Stimulated activated CD8-positive, alpha-beta memory T cell treated with anti-CD3 and anti-CD28 coated beads, Interleukin-2, amount 100 ng/mL, for 48 hours (primary cell): ENCODE measurements at regions not wholly inside any gene's neighbourhood (a gene's known extent, or its start where the extent isn't known, plus 50 kb on each side); places are given as distances from the start of the nearest gene placed in this dataset.

ENCODE experiments used
- DNase-seq, 2 donors: peaks; one replicate each; pipeline ENCODE4 v3.0.0-alpha.2; 2020; ENCODE audit warnings: low read depth in 2 of 2

DNA sequence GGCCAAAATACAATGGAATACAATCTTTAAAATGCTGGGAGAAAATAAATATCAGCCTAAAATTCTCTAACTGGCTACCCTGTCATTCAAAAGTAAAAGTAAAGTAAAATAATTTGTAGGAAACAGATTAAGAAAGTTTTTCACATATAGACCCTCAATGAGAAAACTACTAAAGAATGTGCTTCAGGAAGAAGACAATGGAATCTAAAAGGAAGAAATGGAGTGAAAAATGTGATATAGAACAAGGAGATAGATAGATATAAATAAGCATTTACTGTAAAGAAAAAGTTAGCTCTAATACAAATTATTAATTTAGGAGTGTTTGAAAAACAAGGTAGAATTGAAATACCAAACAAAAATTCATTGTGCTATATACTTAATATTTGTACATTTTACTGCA lies 368.6 kb upstream of the MPDZ start:
- no peak for DNase-seq

DNA sequence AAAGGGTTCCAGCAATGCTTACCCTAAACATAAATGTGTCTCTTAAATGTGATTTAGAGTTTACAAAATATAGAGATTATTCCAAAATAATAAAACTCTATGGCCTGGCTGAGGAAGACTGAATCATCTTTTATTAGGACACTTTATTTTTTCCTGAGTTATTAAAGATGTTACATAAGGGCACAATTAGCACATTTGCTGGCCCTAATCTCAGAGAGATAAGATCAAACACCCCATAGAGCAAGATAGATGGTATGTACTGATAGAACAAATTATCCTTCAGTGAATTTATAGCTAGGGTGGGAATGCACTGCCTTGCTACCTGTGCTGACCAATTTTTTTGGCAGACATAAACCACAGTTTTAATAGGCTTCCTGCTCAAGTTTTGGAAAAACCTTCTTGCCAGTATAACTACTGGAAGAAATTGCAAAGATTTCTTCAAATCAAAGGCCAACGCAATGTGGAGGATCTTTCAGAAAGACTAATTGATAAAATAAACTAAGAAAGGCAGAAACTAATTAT lies 367.1 kb upstream of the MPDZ start:
- no peak for DNase-seq

DNA sequence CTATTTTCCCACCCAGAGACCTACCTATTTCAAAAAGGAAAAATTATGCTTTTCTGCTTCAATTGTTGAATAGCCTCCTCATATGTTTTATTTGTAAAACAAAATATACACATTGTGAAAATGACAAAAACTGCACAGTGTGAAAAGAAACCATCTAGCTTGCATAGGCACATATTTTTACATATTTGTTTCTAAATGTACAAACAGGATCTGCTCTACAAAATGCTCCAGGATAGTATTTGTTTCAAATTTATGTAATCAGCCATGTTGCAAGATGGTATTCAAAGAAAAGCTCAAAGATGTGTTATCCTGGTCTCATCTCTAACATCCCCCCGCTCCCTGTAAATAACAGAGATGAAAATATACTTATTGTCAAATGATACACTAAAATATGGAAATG lies 366.1 kb upstream of the MPDZ start:
- DNase-seq = no peak

DNA sequence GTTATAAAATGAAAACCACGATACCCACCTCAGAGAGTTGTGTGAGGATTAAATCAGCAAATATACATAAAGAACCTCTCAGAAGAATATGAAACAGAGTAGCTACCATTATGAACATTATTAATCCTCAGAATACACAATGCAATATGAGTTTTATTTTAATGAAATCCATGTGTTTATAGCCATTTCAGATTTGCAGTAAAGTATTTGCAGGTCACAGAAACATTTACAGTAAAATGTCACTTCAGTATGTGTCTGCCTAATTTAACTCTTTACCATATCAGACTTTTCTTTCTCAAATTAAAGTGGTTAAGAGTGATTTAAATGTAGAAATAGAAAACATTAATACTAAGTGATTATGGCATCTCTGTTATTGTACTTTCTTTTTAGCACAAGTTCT lies 365.2 kb upstream of the MPDZ start:
- no peak for DNase-seq

DNA sequence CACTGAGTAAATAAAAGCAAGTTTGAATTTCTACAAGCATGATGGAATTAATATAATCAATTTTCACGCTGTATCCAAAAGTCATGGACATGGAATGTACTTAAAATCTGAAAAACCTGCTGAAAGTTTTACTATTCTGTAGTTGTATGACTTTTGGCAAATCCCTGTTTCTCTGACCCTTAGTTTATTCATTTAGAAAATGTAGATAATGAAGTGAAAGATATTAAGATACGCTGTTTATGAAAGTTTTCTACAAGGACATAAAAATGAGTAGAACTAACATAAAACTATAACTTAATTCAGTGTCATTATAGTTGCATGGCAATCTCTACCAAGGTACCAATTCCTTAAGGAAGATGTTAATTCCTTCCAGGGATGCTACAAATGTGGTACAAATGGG lies 363.2 kb upstream of the MPDZ start:
- no peak for DNase-seq

DNA sequence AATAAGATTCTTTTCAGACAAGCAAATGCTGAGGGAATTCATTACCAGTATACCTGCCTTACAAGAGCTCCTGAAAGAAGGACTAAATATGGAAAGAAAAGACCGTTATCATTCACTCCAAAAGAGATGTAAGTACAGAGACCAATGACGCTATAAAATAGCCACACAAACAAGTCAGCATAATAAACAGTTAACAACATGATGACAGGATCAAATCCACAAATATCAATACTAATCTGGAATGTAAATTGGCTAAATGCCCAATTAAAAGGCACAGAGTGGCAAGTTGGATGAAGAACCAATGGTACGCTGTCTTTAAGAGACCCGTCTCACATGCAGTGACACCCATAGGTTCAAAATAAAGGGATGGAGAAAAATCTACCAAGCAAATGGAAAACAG lies 349.6 kb upstream of the MPDZ start:
- no peak for DNase-seq

DNA sequence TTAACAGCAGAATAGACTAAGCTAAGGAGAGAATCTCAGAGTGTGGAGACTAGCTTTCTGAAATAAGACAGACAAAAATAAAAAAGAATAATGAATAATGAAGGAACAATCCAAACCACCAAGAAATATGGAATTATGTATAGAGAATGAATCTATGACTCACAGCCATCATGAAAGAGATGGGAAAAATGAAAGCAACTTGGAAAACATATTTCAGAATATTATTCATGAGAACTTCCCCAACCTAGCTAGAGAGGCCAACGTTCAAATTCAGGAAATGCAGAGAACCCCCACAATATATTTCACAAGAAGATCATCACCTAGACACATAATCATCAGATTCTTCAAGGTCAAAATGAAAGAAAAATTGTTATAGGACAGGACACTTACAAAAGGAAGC lies 349.0 kb upstream of the MPDZ start:
- no peak for DNase-seq

DNA sequence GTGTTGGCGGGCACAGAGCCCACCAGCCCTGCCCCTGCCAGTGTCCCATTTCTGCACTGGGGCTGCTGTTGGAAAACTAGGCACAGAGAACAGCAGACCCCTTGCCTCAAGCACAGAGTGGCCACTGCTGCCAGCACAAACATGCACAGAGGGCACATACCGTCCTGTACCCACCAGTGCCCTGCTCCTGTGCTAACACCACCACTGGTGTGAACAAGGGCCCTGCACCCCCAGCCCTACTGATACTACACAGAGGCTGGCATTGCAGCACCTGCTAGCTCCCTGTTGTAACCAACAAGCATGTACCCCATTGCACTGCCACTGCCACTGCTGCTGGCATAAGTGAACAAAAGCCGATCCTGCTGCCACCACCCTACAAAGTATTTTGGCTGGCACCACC lies 348.0 kb upstream of the MPDZ start:
- no peak for DNase-seq

DNA sequence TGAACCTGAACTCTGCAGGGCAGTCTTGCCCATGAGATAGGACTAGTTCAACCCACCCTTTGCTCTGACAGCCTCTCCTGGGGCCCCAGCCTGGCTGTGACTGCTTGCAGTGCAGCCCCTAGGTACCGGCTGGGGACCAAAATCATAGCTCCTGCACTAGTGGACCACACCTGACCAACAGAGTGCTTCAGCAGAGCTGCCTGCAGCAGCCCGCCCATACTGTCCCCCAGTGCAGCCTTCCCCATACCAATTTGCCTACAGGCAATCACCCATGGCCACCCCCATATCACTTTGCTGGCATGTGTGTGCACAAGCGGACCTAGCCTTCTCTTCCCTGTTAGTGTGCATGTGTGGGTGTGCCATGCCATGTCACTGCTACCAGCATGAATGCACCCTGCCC lies 347.6 kb upstream of the MPDZ start:
- DNase-seq = no peak

DNA sequence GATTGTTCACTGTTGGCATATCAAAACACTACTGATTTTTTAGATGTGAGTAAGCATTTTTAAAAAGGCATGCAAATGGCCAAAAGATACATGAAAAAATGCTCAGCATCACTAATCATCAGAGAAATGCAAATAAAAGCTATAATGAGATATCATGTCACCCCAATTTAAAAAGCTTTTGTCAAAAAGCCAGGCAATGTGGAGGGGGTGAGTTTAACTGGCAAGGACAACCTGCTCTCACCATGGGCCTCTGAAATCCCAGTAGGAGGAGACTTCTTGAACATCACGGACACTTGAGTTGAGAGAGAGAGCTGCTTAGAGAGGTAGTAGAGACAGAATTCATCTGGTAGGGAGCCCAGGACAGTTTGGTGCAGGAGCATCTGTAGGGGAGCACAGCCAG lies 347.1 kb upstream of the MPDZ start:
- DNase-seq = no peak

DNA sequence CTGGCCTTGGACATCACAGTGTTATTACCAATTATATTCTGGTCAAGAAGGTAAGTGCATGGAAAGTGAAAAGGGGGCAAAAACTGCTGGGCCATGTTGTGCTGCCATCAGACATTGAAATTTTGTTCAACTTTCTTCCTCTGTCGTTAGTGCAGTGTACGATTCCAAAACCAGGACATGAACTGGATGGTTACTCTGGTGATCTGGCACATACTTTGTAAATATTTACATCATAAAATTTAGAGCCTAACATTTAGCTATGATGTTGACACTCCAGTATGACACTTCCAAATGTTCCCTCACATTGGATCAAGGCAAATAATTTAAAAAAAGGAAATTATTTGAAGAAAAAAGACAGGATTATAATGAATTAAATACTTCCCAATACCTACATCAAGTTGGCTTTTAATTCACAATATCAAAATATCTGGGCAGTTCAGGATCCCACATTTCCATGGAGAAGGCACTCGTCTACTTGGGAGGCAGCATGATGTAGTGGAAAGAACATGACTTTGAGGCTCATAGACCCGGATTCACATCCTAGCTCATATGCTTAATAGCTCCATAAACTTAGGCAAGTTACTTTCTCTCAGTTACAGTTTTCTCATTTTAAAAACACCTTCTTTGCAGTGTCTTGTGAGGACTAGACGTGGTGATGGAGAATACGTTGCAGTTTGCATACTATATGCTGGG lies 342.5 kb upstream of the MPDZ start:
- DNase-seq = no peak

DNA sequence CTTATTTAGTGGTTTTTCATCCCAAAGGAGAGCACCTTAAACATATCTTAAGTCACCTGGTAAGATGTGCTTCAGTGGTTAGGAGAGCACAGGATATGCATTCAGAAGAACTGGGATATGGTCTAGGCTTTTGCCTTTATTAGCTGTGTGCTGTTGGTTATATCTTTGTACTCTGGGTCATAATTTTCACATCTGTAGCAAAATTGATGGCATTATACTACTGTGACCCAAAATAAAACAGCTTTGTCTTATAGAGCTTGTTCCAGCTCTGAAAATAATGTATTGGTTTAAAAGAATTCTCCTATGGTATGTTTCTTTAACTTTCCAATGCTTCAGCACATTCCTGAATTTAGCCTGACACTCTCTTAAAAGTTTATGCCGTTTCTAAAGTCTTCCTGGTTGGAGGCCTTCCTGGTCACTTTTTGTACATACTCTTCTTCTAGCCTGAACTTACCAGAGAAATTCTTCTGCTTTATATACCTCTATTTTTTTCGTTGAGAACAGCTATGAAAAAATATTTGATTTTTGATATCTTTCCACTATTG lies 337.1 kb upstream of the MPDZ start:
- no peak for DNase-seq

DNA sequence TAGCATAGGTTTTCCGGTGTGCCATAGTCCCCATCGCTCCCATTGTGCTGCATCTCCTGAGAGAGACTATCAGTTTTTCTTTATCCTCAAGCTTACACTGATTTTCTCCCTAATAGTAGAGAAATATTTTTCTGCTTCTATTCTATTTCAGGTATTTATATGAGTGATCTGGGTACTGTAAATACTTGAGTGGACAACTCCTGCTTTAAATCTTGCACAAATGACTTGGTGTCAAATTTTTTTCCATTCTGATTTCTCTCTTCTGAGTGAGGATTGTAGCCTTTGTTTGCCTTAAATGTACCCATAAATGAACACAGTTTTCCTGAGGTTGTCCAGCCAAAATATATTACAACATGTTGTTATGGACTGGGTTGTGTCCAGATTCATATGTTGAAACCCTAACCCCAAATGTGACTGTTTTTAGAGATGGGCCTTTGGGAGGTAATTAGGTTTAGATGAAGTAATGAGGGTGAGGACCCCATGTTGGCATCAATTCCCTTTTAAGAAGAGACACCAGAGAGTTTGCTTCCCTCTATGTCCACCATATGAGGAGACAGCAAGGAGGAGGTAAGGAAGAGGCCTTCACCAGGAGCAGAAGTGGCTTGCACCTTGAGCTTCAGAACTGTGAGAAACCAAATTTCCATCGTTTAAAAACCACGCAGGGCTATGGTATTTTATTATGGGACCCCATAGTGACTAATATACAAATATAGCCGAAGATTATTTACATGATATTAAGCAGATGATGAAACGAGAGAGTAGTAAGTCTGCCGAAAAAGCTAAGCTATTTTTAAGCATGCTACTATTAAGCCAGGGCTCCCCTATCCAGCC lies 336.4 kb upstream of the MPDZ start:
- no peak for DNase-seq

DNA sequence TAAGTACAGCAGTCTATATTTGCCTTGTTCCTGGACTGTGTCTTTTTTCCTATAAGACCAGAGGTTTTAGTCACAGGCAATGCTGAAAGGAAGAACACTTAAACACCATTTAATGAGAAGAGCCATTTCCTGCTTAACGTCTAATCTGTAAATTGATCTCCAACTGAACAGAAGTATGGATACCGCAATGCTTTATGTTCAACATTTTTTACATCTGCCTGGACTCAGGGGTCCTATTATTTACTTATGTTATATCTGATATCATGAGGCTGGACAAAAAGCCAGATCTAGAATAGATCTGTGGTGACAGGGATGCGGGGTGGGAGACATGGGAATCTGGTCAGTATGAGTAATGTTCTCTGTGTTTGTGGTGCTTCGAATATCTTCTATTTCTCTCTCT lies 334.6 kb upstream of the MPDZ start:
- DNase-seq = no peak

DNA sequence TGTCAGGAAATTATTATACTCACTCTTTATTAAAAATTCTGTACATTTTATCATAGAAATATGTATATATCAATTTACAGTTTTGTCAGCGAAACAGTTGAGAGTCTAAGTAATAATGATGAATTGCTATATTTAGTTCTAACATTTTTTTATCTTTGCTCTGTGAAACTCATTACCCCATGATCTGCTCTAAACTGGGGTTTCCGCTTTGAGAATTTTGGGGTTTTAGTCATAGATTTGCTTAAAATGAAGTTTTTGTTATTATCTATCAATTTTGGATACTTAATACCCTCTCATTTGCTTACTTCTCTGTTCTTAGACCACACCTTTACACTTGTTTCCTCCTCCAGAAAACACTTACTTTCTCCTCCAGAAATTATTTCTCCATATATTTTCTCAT lies 333.8 kb upstream of the MPDZ start:
- no peak for DNase-seq

DNA sequence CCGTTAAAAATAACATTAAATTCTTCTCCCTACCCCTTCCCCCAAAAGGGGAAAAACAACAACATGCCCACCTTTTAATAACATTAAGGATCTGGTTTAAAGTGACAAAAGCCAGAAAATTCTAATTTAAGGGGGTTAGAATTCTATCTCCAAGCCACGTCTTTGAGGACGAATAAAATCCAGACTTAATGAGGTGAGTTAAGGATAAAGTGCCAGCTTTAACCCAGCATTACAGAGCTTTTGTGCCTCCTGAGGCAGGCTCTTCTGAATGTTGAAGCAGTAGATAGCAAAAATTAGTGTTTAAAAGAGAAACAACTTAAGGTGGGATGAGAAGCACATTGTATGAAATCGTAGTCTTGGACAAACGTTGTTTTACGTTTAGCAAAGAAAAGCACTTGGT lies 329.0 kb upstream of the MPDZ start:
- DNase-seq = no peak

DNA sequence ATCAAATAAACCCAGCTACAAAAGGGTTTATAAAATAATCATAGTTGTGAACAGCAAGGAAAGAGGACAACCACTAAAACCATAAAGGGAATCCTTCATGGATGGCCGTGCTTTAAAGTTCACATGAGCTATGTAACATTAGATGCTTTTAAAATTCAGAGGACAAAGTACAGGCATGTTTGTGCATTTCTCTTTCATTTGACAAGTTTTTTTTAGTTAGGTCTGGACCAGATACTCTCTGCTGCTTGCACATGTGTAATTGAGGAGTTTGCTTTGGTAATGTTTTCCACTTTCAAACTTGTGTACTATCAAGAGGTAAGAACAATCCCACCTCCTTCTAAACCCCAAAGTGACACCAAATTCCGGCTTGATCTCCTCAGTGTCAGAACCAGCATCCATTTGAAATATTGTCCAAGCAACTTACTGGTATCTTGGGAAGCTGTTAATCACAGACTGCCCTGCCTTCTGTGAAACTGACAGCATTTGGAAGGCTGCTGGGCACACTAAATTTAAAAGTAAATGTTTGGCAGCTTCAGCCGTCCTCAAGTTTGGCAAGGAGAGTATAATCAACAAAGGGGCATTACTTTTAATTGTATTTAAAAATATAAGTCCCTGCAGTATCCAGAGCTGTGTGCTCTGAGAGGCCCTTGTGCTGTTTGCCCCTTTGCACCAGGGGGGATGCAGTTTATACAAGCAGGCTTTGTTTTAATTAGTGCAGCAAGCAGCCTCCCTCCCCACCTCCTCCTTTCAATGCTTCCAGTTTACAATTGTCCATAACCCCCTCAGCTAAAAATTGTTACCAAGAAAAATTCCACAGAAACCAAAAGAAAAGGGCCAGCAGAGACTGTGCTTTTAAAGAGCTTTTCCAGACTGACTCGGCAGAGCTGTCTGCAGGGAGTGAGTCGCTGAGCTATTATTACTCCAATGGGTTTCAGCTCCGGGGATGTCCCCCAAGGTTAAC lies 328.3 kb upstream of the MPDZ start:
- no peak for DNase-seq

DNA sequence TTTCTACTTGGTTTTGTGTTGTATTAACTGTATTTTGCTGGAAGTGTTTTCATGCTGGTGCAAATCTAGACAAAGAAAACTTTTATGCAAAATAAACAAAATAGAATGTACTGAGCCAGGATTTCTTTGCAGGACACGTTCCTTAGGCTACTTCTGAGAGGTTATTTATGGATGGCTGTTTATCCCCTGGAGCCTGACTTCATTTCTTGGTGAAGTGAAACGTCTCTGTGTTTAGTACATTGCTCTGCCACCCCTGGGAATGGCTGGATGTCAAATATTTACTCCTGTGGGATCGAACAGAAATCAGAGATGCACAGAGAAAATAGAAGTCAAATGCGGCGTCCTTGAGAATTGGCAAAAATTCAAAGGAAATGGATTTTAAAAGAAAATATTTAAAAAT lies 327.1 kb upstream of the MPDZ start:
- no peak for DNase-seq

DNA sequence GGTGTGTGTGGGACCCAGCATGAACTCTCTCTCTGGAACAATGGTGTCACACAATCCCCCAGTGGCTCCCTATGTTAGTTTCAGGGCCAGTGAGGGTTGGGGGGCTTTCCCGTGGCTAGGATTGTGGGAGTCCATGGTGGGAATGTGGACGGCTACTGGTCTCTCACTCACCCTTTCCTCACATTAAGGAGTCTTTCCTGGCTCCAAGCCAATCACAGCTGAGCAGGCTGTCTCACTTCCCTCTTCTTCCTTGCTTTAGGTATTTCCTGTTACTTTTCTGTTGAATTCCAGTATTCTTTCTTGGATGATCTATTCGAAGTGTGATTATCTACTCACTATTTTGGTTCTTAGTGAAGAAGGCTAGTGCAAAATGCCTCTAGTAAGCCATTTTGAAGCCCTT lies 324.4 kb upstream of the MPDZ start:
- no peak for DNase-seq

DNA sequence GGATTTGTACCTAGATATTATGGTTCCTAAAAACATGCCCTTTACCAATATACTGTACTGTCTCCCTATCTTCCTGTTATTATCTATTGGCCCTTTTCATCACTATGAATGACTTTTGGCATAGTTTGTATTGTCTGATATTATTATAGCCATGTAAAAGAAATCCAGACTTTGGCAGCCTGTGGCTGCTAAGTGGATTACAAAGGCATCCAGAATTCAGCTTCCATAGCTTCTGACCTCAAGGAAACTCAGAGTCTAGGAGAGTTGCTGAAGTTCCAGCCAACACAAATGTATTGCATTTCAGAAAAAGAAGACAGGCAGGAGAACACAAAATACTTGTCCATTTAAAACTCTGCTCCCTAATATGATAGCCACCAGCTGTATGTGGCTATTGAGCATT lies 319.2 kb upstream of the MPDZ start:
- no peak for DNase-seq

DNA sequence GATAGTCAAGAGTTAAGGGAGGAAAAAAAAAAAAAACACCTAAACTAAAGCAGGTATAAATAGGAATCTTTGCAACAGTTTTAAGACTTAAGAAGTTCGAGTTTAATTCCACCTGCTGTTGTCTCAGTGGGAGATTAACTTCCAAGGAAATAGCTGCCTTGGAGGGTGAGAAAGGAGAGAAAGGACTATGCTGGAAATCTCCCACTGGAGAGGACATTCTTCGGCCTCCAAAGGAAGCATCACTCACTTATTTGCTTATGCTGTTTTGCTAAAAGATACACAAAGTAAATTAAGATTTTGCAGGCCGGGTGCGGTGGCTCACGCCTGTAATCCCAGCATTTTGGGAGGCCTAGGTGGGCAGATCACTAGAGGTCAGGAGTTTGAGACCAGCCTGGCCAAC lies 317.9 kb upstream of the MPDZ start:
- no peak for DNase-seq

DNA sequence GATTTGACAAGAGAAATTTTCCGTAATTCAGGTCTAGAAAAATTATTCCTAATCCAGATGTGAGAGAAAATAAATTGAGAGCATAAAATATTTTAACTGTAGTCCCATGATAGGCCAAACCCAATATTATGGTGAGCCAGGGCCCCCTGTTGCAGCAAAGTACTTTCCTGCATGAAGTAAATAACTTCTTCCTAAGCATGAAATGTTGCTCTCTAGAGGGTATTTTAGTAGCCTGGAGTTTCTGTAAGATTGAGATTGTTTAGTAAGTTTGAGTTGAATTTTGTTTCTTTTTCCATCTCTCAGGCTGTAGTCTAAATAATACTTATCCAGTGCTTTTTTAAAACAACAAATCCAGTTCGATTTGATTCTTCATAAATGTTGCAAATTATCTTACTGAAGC lies 317.5 kb upstream of the MPDZ start:
- DNase-seq = no peak
